ENCODE measurements at regions not wholly inside any gene's neighbourhood (a gene's known extent, or its start where the extent isn't known, plus 50 kb on each side); places are given as distances from the start of the nearest gene placed in this dataset.

- no peak for TF ChIP-seq CTCF (IDR thresholded peaks at IDR 0.05)
- TF ChIP-seq EZH2phosphoT487 (IDR thresholded peaks at IDR 0.05): no peak
- TF ChIP-seq EZH2 (IDR thresholded peaks at IDR 0.05): no peak
Measured at GRCh38 chr4:89639395-89639794, 197.6 kb downstream of the SNCA start.

All from neural progenitor cell (in vitro differentiated cells).